Endodermal cell (in vitro differentiated cells): ENCODE measurements at regions not wholly inside any gene's neighbourhood (a gene's known extent, or its start where the extent isn't known, plus 50 kb on each side); places are given as distances from the start of the nearest gene placed in this dataset.

Source experiments
- DNase-seq: peaks from one replicate; pipeline ENCODE4 v3.0.0-alpha.2; 2017
- H3K27ac ChIP-seq: 2 replicates; pipeline ENCODE4 v1.5.1; 2013; ENCODE audit warnings: mild to moderate bottlenecking, low read depth, low read length, moderate library complexity
- H3K27me3 ChIP-seq: 2 replicates; pipeline ENCODE4 v1.6.1; 2013; ENCODE audit warnings: mild to moderate bottlenecking, low read length, moderate library complexity; ENCODE audit not compliant: insufficient read depth, control insufficient read depth, poor library complexity, severe bottlenecking
- H3K36me3 ChIP-seq: 2 replicates; pipeline ENCODE4 v1.7.0; 2013; ENCODE audit warnings: mild to moderate bottlenecking, low read length, moderate library complexity; ENCODE audit not compliant: control insufficient read depth, insufficient read depth
- H3K4me1 ChIP-seq: one replicate; pipeline ENCODE4 v1.7.0; 2013; ENCODE audit warnings: low read length; ENCODE audit not compliant: control insufficient read depth, insufficient read depth
- H3K4me3 ChIP-seq: 2 replicates; pipeline ENCODE4 v1.5.1; 2013; ENCODE audit warnings: mild to moderate bottlenecking, low read length, moderate library complexity
- H3K9ac ChIP-seq: 2 replicates; pipeline ENCODE4 v1.6.1; 2013; ENCODE audit warnings: mild to moderate bottlenecking, low read length, moderate library complexity; ENCODE audit not compliant: poor library complexity, severe bottlenecking; ENCODE audit errors: extremely low read depth
- H3K9me3 ChIP-seq: 2 replicates; pipeline ENCODE4 v1.6.1; 2013; ENCODE audit warnings: mild to moderate bottlenecking, low read length, moderate library complexity; ENCODE audit not compliant: control insufficient read depth
- H3K27ac Mint-ChIP-seq: 2 replicates; pipeline ENCODE4 v1.8.0; 2020; ENCODE audit warnings: mixed read lengths
- H3K27me3 Mint-ChIP-seq: 2 replicates; pipeline ENCODE4 v1.8.0; 2021; ENCODE audit warnings: mild to moderate bottlenecking, mixed read lengths; ENCODE audit not compliant: insufficient read depth
- H3K36me3 Mint-ChIP-seq: 2 replicates; pipeline ENCODE4 v1.8.0; 2020; ENCODE audit warnings: low read depth, mixed read lengths
- H3K4me1 Mint-ChIP-seq: 2 replicates; pipeline ENCODE4 v1.8.0; 2020; ENCODE audit warnings: mixed read lengths
- H3K4me3 Mint-ChIP-seq: 2 replicates; pipeline ENCODE4 v1.8.0; 2020; ENCODE audit warnings: mild to moderate bottlenecking, moderate library complexity, mixed read lengths
- H3K9me3 Mint-ChIP-seq: 2 replicates; pipeline ENCODE4 v1.8.0; 2020; ENCODE audit warnings: mild to moderate bottlenecking, mixed read lengths
- CTCF ChIP-seq: fragments of 200-600 bp; sonication (generic); conservative IDR thresholded peaks from 2 replicates; pipeline ENCODE4 v1.5.0; 2021; ENCODE audit warnings: antibody characterized with exemption, mild to moderate bottlenecking
- WGBS, 2 experiments: methylation state at CpG; one replicate each; pipeline versions ENCODE4 v1.1.5 to v1.1.7; 2013; ENCODE audit warnings: missing lambda C conversion rate in 2 of 2, mixed read lengths in 1 of 2; ENCODE audit not compliant: insufficient coverage in 1 of 2, insufficient read length in 1 of 2; 5-methylcytosine and 5-hydroxymethylcytosine counted together

GRCh38 chr5:71986101-71986500, 121.2 kb upstream of the MAP1B start:
- H3K36me3 ChIP-seq, result no peaks in the 10 kb centered on the region
- no peak for TF ChIP-seq CTCF
- H3K27me3 ChIP-seq, result no peaks in the 10 kb centered on the region
- no peak for DNase-seq
- Mint-ChIP-seq H3K27me3 (no peaks in the 10 kb centered on the region), H3K9me3 (peaks cover 4% of the 10 kb centered on the region), H3K4me3 (no peak overlapping the region), H3K36me3 (no peaks in the 10 kb centered on the region), H3K4me1 (no peaks in the 10 kb centered on the region), H3K27ac (no peak overlapping the region)
- no peak overlapping the region for H3K9ac ChIP-seq
- no peak overlapping the region for H3K27ac ChIP-seq
- WGBS, 2 experiments, result 0 to 44% methylated on average over 1 to 2 of the region's 2 CpGs
- peaks cover 13% of the 10 kb centered on the region for H3K9me3 ChIP-seq
- H3K4me3 ChIP-seq, result no peak overlapping the region
- no peaks in the 10 kb centered on the region for H3K4me1 ChIP-seq

GRCh38 chr5:71988808-71989207, 118.5 kb upstream of the MAP1B start:
- Histone ChIP-seq H3K4me3 (no peak overlapping the region), H3K27me3 (no peaks in the 10 kb centered on the region), H3K36me3 (no peaks in the 10 kb centered on the region), H3K9me3 (no peaks in the 10 kb centered on the region), H3K9ac (no peak overlapping the region), H3K4me1 (no peaks in the 10 kb centered on the region), H3K27ac (no peak overlapping the region)
- H3K36me3 Mint-ChIP-seq, result no peaks in the 10 kb centered on the region
- no peak for DNase-seq
- no peak overlapping the region for H3K27ac Mint-ChIP-seq
- 94% methylated on average over 1 of the region's 1 CpG; no CpG with 5 or more reads in 1 of the 2 experiments for WGBS, 2 experiments
- H3K4me1 Mint-ChIP-seq, result no peaks in the 10 kb centered on the region
- no peak for TF ChIP-seq CTCF
- no peak overlapping the region for H3K4me3 Mint-ChIP-seq
- H3K9me3 Mint-ChIP-seq, result no peaks in the 10 kb centered on the region
- no peaks in the 10 kb centered on the region for H3K27me3 Mint-ChIP-seq

GRCh38 chr5:71993600-71993999, 113.7 kb upstream of the MAP1B start:
- H3K36me3 Mint-ChIP-seq, result no peaks in the 10 kb centered on the region
- DNase-seq, result no peak
- Histone ChIP-seq H3K27me3 (no peaks in the 10 kb centered on the region), H3K9me3 (no peaks in the 10 kb centered on the region), H3K9ac (no peak overlapping the region), H3K36me3 (no peaks in the 10 kb centered on the region), H3K27ac (no peak overlapping the region), H3K4me3 (no peak overlapping the region), H3K4me1 (no peaks in the 10 kb centered on the region)
- H3K4me3 Mint-ChIP-seq, result no peak overlapping the region
- H3K27me3 Mint-ChIP-seq, result no peaks in the 10 kb centered on the region
- no peak overlapping the region for H3K27ac Mint-ChIP-seq
- H3K9me3 Mint-ChIP-seq, result no peaks in the 10 kb centered on the region
- WGBS, 2 experiments, result 88 to 100% methylated on average over 1 to 3 of the region's 3 CpGs
- TF ChIP-seq CTCF, result no peak
- H3K4me1 Mint-ChIP-seq, result no peaks in the 10 kb centered on the region
